ENCODE measurements at regions not wholly inside any gene's neighbourhood (a gene's known extent, or its start where the extent isn't known, plus 50 kb on each side); places are given as distances from the start of the nearest gene placed in this dataset.
"Not testable (repeated sequence)": the region's sequence is repeated elsewhere in the genome, so short reads cannot be mapped to it uniquely, and the experiment has no call there.

- DNase-seq: no peak
Observed at GRCh38 chr1:61579802-61580201, 145.1 kb downstream of the TM2D1 start.

- no peak for DNase-seq
Observed at GRCh38 chr1:61572046-61572445, 152.9 kb downstream of the TM2D1 start.

- DNase-seq: no peak
Observed at GRCh38 chr1:61570191-61570590, 154.8 kb downstream of the TM2D1 start.

- no peak for DNase-seq
Observed at GRCh38 chr1:61569303-61569621, 155.7 kb downstream of the TM2D1 start.

GRCh38 chr1:61568460-61569302, 156.3 kb downstream of the TM2D1 start:
- DNase-seq: peak; percentile 66

GRCh38 chr1:61566177-61566576, 158.8 kb downstream of the TM2D1 start:
- no peak for DNase-seq

GRCh38 chr1:61563611-61564010, 161.3 kb downstream of the TM2D1 start:
- no peak for DNase-seq

GRCh38 chr1:61561666-61562065, 163.3 kb downstream of the TM2D1 start:
- DNase-seq: no peak

GRCh38 chr1:61560385-61560784, 164.6 kb downstream of the TM2D1 start:
- no peak for DNase-seq

- DNase-seq: no peak
Observed at GRCh38 chr1:61556631-61557030, 168.3 kb downstream of the TM2D1 start.

- no peak for DNase-seq
Observed at GRCh38 chr1:61552630-61553305, 172.2 kb downstream of the TM2D1 start.

GRCh38 chr1:61547302-61547701, 177.6 kb downstream of the TM2D1 start:
- not testable (repeated sequence) for DNase-seq

GRCh38 chr1:61544870-61545269, 180.1 kb downstream of the TM2D1 start:
- not testable (repeated sequence) for DNase-seq

GRCh38 chr1:61543498-61543897, 181.4 kb downstream of the TM2D1 start:
- DNase-seq: not testable (repeated sequence)

GRCh38 chr1:61539720-61540462, 185.1 kb downstream of the TM2D1 start:
- peak; percentile 3 for DNase-seq

- DNase-seq: no peak
Observed at GRCh38 chr1:61538228-61538627, 186.7 kb downstream of the TM2D1 start.

GRCh38 chr1:61536174-61537108, 188.5 kb downstream of the TM2D1 start:
- DNase-seq: no peak

GRCh38 chr1:61534847-61535246, 190.1 kb downstream of the TM2D1 start:
- DNase-seq: no peak

- no peak for DNase-seq
Observed at GRCh38 chr1:61533546-61533945, 191.4 kb downstream of the TM2D1 start.

GRCh38 chr1:61531716-61532115, 193.2 kb downstream of the TM2D1 start:
- DNase-seq: no peak

- no peak for DNase-seq
Observed at GRCh38 chr1:61523893-61524605, 200.9 kb downstream of the TM2D1 start.

- no peak for DNase-seq
Observed at GRCh38 chr1:61523229-61523628, 201.7 kb downstream of the TM2D1 start.

Data from retina (tissue), 1 donor.